LNCaP clone FGC (cell line): ENCODE measurements at regions not wholly inside any gene's neighbourhood (a gene's known extent, or its start where the extent isn't known, plus 50 kb on each side); places are given as distances from the start of the nearest gene placed in this dataset.
A peak's percentile ranks its signal among the peaks of the same experiment; 100 is the strongest.

Source experiments
- DNase-seq: peaks from one replicate; pipeline ENCODE4 v3.0.0-alpha.2; 2011; ENCODE audit warnings: low read depth
- H3K4me3 ChIP-seq: 2 replicates; pipeline ENCODE4 v1.5.1; 2011; ENCODE audit warnings: mild to moderate bottlenecking, low read depth, low read length, control low read depth
- TF ChIP-seq, protein P1 (sequence below): IDR thresholded peaks from 2 replicates; pipeline ENCODE4 v1.5.1; 2012; ENCODE audit warnings: mild to moderate bottlenecking; ENCODE audit not compliant: control insufficient read depth, insufficient read depth; ENCODE audit errors: extremely low read depth

DNA sequence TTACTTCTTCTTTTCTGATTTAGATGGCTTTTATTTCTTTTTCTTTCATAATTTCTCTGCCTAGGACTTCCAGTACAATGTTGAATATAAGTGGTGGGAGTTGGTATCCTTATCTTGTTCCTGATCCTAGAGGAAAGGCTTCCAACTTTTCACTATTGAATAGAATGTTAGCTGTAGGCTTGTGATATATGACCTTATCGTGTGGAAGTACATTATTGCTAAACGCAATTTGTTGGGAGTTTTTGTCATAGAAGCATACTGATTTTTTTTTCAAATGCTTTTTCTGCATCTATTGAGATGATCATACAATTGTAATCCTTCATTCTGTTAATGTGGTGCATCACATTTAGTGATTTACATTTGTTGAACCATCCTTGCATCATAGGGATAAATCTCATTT is 79.5 kb downstream of the FASLG start:
- DNase-seq: no peak
- no peak overlapping the region for H3K4me3 ChIP-seq
- TF ChIP-seq, protein P1, sequence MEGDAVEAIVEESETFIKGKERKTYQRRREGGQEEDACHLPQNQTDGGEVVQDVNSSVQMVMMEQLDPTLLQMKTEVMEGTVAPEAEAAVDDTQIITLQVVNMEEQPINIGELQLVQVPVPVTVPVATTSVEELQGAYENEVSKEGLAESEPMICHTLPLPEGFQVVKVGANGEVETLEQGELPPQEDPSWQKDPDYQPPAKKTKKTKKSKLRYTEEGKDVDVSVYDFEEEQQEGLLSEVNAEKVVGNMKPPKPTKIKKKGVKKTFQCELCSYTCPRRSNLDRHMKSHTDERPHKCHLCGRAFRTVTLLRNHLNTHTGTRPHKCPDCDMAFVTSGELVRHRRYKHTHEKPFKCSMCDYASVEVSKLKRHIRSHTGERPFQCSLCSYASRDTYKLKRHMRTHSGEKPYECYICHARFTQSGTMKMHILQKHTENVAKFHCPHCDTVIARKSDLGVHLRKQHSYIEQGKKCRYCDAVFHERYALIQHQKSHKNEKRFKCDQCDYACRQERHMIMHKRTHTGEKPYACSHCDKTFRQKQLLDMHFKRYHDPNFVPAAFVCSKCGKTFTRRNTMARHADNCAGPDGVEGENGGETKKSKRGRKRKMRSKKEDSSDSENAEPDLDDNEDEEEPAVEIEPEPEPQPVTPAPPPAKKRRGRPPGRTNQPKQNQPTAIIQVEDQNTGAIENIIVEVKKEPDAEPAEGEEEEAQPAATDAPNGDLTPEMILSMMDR: no peak

DNA sequence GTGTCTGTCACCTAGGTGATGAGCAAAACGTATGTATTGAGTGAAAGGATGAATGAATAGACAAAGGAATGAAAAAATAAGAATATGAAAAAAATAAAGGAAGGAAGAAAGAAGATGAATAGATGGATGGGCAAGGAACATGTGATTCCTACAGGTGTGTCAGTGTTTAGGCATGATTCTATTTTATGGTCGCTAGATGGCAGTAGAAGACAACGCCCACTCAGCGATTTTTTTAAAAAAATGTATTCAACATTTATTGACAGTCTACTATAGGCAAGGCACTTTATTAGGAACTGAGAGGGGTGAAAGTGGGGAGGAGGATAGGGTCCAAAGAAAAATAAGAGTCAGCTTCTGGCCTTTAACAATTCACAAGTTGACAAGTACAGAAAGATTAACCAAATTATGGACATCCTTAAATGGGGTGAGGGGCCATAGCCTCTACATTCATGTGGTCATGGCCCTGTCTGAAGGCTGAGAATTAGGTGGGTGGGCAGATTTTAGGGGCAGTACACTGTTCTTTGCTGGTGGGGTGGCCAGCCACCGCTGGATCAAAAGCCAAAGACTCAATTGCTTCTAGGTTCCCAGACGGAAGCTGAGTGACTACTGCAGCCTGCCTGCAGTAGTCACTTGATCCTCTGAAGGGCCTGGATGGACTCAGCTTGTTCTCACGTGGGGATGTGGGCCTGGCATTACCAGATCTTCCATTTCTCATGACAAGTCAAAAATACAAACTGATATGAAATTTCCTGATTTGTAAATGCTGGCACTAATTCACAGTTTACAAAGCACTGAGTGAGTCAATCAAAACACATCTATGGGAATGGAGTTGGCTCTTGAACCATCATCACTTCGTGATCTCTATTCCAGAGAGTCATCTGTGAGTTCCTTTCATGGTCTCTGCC is 83.9 kb downstream of the FASLG start:
- TF ChIP-seq, protein P1: peak; percentile 63
- DNase-seq: no peak
- H3K4me3 ChIP-seq: no peak overlapping the region

DNA sequence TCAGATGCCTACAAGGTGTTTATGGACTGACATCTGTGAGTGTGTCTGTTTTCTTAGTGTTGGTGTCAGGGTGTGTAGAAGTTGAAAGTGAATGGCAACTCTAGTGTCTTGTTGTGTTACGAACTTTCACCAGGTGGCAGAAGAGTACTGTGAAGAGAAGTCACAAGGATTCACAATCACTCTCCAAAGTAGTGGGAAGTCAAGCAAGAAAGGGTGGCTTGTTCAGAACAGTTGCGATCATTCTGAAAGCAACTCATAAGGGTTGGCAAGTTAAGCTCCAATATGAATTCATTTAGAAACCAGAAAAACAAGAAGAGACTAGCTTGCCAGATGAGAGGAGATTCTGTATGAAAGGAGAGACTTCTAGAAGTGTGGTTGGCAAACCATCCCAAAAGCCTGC is 86.1 kb downstream of the FASLG start:
- TF ChIP-seq, protein P1: peak; percentile 80
- peak; percentile 50 for DNase-seq
- no peak overlapping the region for H3K4me3 ChIP-seq

DNA sequence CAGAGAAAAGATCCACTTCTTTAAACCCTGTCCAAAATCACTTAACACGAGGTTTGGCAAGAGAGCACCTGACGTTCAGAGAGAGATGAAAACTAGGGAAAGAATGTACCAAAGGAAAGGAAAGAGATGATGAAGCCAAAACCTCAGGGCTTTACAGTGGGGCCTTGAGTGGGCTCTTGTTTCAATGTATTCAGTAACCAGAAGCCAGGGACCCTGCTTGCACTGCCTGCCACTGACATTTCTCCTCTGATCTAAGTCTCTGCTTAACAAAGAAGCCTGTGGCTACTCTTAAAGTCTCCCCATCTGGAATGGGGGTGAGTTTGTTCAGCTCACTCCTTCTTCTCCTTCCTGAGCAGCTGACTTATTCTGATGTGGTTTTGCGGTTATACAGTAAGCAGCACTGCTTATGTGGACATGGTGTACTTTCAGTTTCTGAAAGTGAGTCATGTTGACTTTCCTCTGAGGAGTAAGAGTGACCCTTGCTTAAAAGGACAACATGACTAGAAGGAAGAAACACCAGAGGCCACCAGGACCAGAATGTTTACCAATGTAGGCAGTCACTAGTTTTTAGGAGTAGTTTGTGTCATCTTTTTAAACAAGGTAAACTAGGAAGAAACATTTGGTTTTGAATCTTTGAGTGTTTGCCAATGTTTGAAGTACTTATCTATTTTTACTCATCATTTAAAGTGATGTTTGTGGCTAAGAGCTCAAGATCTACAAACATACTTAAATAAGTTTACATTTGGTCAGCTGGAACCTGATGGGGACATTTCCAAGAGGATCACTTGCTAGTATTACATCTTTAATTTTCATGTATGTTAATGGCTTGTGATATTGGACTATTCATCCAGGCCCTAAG is 87.4 kb downstream of the FASLG start:
- peak; percentile 95 for DNase-seq
- TF ChIP-seq, protein P1: no peak
- peak overlapping the region; percentile 4; the same call in 1 of the 2 replicates for H3K4me3 ChIP-seq

DNA sequence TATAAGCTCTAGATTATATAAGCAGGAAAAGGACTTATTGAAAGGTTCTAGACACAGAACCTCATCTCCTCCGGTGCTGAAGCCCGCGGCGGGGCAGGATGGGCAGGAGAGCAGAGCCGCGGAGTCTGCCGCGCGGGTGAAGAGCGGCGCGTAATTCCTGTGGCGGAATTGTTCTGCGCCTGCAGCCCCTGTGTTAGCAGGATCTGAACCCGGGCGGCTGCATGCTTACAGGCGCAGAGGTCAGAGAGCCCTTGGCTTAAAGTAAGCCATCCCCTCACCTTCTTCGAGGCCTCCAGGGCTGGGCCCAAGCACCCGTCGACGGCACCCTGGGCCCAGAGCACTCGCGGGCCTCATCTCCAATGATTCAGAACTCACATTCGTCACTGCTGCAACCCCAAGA is 89.3 kb downstream of the FASLG start:
- no peak overlapping the region for H3K4me3 ChIP-seq
- no peak for DNase-seq
- TF ChIP-seq, protein P1: no peak

DNA sequence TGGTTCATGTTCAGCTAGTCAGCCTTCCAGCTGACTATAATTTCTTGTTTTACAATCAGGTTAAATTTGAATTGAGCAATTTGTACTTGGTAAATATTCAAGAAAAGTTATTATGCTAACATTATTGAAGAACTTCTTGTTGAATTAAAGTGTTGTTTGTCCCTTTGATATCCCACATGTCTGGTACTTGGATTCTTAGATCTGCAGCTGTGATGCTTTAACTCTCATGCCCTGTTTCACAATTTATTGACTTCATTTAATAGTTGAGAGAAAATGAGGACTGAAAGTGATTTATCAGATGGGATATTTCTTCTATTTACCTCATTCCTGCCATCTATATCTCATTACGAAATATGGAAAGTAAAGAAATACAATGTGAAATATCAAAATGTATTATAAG is 92.8 kb downstream of the FASLG start:
- no peak overlapping the region for H3K4me3 ChIP-seq
- TF ChIP-seq, protein P1: no peak
- DNase-seq: no peak
